Skeletal muscle tissue (tissue), 3 donors: ENCODE measurements at regions not wholly inside any gene's neighbourhood (a gene's known extent, or its start where the extent isn't known, plus 50 kb on each side); places are given as distances from the start of the nearest gene placed in this dataset.

Experiments used
- H3K27ac ChIP-seq: one replicate; pipeline ENCODE4 v1.7.0; 2013; ENCODE audit warnings: mild to moderate bottlenecking, low read depth, low read length, inconsistent platforms
- H3K27me3 ChIP-seq, 3 donors: one replicate each; pipeline ENCODE4 v1.7.0; 2013; ENCODE audit warnings: low read length in 3 of 3; ENCODE audit not compliant: control insufficient read depth in 3 of 3, insufficient read depth in 3 of 3
- H3K36me3 ChIP-seq, 3 donors: one replicate each; pipeline ENCODE4 v1.7.0; 2013; ENCODE audit warnings: low read length in 3 of 3; ENCODE audit not compliant: control insufficient read depth in 3 of 3, insufficient read depth in 3 of 3
- H3K4me1 ChIP-seq, 3 donors: one replicate each; pipeline ENCODE4 v1.7.0; 2013; ENCODE audit warnings: low read length in 3 of 3, mild to moderate bottlenecking in 3 of 3; ENCODE audit not compliant: control insufficient read depth in 3 of 3, insufficient read depth in 3 of 3
- H3K4me3 ChIP-seq, 3 donors: one replicate each; pipeline ENCODE4 v1.7.0; 2013; ENCODE audit warnings: low read length in 3 of 3
- H3K9ac ChIP-seq, 3 donors: one replicate each; pipeline ENCODE4 v1.7.0; 2013; ENCODE audit warnings: low read length in 3 of 3, mild to moderate bottlenecking in 3 of 3, moderate library complexity in 2 of 3, low read depth in 1 of 3
- H3K9me3 ChIP-seq, 3 donors: one replicate each; pipeline ENCODE4 v1.7.0; 2013; ENCODE audit warnings: low read length in 3 of 3; ENCODE audit not compliant: control insufficient read depth in 3 of 3
- donor health status: Osteomylitis.

DNA sequence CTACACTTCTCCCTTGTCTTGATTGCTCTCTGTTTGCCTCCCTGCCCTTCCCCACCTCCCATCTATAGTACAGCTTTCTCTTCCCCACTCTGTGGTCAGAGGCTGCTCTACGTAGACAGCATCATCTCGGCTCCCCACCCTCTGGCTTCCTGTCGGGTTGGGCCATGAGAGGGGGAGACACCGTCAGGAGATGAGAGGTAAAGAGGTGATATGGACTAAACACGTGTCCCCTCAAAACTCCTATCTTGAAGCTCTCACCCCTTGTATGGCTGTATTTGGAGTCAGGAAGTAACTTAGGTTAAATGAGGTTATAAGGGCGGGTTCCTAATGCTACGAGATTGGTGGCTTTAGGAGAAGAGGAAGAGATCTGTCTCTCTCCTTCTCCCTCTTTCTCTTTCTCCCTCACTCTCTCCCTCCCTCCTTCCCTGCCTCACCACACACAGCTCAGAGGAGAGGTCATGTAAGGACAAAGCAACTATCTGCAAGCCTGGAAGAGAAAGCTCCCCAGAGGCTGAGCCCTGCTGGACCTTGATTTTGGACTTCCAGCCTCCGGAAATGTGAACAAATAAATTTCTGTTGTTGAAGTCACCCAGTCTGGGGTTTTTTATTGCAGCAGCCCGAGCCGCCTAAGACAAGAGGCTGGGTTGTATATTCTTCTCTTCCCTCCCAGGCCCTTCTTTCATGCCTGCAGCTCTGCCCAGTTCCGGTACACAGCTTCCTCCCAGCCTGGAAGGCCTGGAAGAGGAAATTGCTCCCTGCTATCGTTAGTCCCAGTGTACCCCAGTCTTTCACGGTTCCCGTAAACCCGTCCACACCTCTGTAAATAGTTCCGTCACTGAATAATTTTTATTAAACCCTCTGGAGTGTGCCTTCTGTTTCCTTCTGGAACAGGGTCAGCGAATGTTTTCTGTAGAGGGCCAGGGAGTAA is 138.0 kb downstream of the AKAIN1 start:
- no peaks in the 10 kb centered on the region for H3K27me3 ChIP-seq
- no peak overlapping the region for H3K27ac ChIP-seq
- no peak overlapping the region for H3K9ac ChIP-seq
- H3K9me3 ChIP-seq: no peaks in the 10 kb centered on the region
- H3K4me1 ChIP-seq: no peaks in the 10 kb centered on the region
- no peak overlapping the region for H3K4me3 ChIP-seq
- H3K36me3 ChIP-seq: no peaks in the 10 kb centered on the region

GRCh38 chr18:5057386-5058348 is 139.4 kb downstream of the AKAIN1 start:
- Histone ChIP-seq H3K4me3 (no peak overlapping the region), H3K9ac (no peak overlapping the region), H3K9me3 (no peaks in the 10 kb centered on the region), H3K27me3 (no peaks in the 10 kb centered on the region), H3K4me1 (no peaks in the 10 kb centered on the region), H3K36me3 (no peaks in the 10 kb centered on the region), H3K27ac (no peak overlapping the region)

DNA sequence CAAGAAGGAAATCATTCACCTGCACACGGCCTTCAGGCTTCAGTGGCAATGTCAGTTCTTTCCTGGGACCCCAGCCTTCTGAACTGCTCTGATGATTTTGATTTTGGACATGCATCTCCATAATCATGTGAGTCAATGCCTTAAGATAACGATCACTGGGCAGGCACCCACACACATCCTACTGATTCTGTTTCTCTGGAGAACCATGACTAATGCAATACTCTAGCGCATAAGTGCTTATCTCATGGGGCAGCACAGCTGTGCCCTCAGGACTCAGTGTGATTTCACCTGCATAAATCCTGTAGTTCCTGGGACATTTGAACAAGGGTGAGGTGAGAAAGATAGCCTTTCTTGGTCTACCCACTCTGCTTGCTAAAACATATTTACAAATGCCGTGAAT is 144.6 kb downstream of the AKAIN1 start:
- H3K4me1 ChIP-seq: no peaks in the 10 kb centered on the region
- H3K27ac ChIP-seq: no peak overlapping the region
- H3K9ac ChIP-seq: no peak overlapping the region
- no peaks in the 10 kb centered on the region for H3K27me3 ChIP-seq
- no peaks in the 10 kb centered on the region for H3K9me3 ChIP-seq
- H3K36me3 ChIP-seq: no peaks in the 10 kb centered on the region
- H3K4me3 ChIP-seq: no peak overlapping the region

DNA sequence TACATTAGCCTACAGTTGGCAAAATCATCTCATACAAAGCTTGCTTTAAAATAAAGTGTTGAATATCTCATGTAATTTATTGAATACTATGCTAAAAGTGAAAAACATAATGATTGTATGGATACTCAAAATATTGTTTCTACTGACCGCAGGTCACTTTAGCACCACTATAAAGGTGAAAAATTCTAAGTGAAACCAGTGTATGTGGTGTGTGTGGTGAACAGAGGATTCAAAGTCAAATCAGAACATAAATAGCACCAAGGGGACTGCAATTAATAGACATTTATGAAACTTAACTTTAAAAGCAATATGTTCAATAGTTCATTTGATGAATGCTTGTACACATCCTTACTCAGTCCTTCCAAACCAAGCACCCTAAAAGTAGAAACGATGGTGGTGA is 145.8 kb downstream of the AKAIN1 start:
- Histone ChIP-seq H3K27ac (no peak overlapping the region), H3K9ac (no peak overlapping the region), H3K27me3 (no peaks in the 10 kb centered on the region), H3K4me1 (no peaks in the 10 kb centered on the region), H3K36me3 (no peaks in the 10 kb centered on the region), H3K4me3 (no peak overlapping the region), H3K9me3 (no peaks in the 10 kb centered on the region)

DNA sequence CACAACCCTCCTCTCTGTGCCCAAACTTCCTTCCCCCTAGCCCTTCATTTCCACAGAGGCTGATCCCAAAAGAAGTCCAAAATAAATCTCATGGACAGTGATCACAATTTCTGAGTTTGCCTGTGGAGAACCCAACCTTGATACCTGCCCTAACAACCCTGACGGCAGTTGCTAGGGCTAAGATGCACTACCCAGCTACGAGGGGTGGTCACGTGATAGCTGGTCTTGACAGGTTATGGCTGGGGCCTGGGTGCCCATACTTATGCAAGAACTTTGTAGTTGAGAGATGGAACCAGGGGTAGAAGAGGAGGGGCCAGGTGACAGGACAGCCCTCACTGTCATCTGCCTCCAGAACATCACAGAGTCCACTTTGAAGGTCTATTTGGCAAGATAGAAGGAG is 147.9 kb downstream of the AKAIN1 start:
- Histone ChIP-seq H3K4me3 (no peak overlapping the region), H3K9ac (no peak overlapping the region), H3K36me3 (no peaks in the 10 kb centered on the region), H3K4me1 (no peaks in the 10 kb centered on the region), H3K27ac (no peak overlapping the region), H3K27me3 (no peaks in the 10 kb centered on the region), H3K9me3 (no peaks in the 10 kb centered on the region)

- H3K9me3 ChIP-seq: no peaks in the 10 kb centered on the region
- H3K27ac ChIP-seq: no peak overlapping the region
- no peak overlapping the region for H3K9ac ChIP-seq
- no peaks in the 10 kb centered on the region for H3K27me3 ChIP-seq
- no peaks in the 10 kb centered on the region for H3K36me3 ChIP-seq
- H3K4me3 ChIP-seq: no peak overlapping the region
- H3K4me1 ChIP-seq: no peaks in the 10 kb centered on the region
Observed at GRCh38 chr18:5040476-5040875, 156.6 kb downstream of the AKAIN1 start.

DNA sequence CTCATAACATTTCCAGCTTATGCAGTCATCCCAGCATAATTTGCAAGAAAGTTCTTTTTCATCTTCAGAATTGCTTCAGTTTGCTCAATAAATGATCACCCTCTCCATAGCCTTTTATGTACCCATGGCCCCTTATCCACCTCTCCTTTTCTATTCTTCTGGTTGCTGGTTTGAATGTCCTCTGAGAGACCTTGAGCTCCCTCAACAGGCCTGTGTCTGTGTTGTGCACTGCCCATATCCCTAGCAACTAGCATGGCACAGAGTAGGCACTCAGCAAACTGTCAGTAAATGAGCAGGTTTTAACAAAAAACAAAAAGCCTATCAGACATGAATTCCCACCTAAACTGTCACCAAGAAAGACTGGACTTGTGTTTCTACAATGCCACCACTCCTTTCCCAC is 160.5 kb downstream of the AKAIN1 start:
- peaks cover 0 to 4% (median 0%) of the 10 kb centered on the region in 3 donors for H3K9me3 ChIP-seq

DNA sequence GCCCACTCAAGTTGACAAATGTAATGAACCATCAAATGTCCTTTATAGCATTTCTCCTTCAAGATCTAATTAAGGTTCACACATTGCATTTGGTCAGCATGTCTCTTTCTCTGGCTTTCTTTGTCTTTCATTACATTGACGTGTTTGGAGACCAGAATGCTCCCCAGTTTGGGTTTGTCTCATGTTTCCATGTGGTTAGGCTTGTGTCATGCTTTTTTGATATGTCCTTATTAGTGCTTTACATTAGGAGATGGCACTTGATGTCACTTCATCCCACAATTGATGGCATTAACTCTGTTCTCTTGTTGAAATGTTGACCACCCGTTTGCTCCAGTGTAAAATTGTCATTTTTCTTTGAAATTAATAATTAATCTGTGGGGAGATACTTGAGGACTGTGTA is 165.8 kb downstream of the AKAIN1 start:
- Histone ChIP-seq H3K36me3 (no peaks in the 10 kb centered on the region), H3K9me3 (peaks cover 0 to 4% (median 3%) of the 10 kb centered on the region in 3 donors), H3K4me1 (no peaks in the 10 kb centered on the region), H3K4me3 (no peak overlapping the region), H3K27ac (no peak overlapping the region), H3K9ac (no peak overlapping the region), H3K27me3 (no peaks in the 10 kb centered on the region)

More for the DNA sequence above, 160.5 kb downstream of the AKAIN1 start:
- no peak overlapping the region for H3K4me3 ChIP-seq
- H3K27me3 ChIP-seq: no peaks in the 10 kb centered on the region
- H3K36me3 ChIP-seq: no peaks in the 10 kb centered on the region
- no peak overlapping the region for H3K27ac ChIP-seq
- no peaks in the 10 kb centered on the region for H3K4me1 ChIP-seq
- no peak overlapping the region for H3K9ac ChIP-seq

DNA sequence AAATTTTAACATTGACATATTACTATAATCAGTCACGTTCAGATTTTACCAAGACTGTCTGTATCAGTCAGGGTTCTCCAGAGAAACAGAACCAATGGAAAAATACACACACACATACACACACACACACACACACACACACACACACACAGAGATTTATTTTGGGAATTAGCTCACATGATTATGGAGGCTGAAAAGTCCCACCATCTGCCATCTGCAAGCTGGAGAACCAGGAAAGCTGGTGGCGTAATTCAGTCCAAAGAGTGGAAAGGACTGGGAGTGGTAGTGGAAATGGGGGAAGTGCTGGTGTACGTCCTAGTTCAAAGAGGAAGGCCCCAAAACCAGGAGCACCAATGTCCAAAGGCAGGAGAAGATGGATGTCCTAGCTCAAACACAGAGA is 166.4 kb downstream of the AKAIN1 start:
- no peaks in the 10 kb centered on the region for H3K36me3 ChIP-seq
- no peak overlapping the region for H3K4me3 ChIP-seq
- no peaks in the 10 kb centered on the region for H3K4me1 ChIP-seq
- no peak overlapping the region for H3K9ac ChIP-seq
- no peak overlapping the region for H3K27ac ChIP-seq
- H3K27me3 ChIP-seq: no peaks in the 10 kb centered on the region
- peaks cover 0 to 4% (median 3%) of the 10 kb centered on the region in 3 donors for H3K9me3 ChIP-seq

DNA sequence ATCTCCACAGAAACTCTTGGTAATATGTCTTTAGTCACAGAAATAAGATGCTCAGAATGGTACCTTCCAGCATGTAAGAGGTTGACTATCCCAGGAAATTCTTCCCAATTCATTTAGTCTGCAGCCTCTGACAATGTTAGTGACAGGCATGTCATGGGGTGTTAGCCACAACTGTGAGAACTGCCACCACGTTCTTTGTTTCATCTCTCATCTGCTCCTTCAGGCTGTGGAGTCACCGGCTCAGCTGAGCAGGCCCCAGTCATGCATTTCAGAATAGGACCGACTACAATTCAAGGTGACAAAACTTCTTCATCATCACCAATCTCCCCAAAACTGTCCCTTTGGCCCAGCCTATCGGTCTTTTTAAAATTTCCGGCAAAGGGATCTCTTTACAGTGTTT is 167.5 kb downstream of the AKAIN1 start:
- Histone ChIP-seq H3K27ac (no peak overlapping the region), H3K27me3 (no peaks in the 10 kb centered on the region), H3K9ac (no peak overlapping the region), H3K9me3 (peaks cover 0 to 4% (median 3%) of the 10 kb centered on the region in 3 donors), H3K4me1 (no peaks in the 10 kb centered on the region), H3K36me3 (no peaks in the 10 kb centered on the region), H3K4me3 (no peak overlapping the region)
